HG02981 (cell line): ENCODE measurements at regions not wholly inside any gene's neighbourhood (a gene's known extent, or its start where the extent isn't known, plus 50 kb on each side); places are given as distances from the start of the nearest gene placed in this dataset.
"Not testable (repeated sequence)": the region's sequence is repeated elsewhere in the genome, so short reads cannot be mapped to it uniquely, and the experiment has no call there.

Experiments
- ATAC-seq: cut with Tn5 transposase; IDR thresholded peaks from one replicate; pipeline ENCODE4 v1.9.1; 2021; ENCODE audit warnings: mild to moderate bottlenecking, moderate library complexity; ENCODE audit not compliant: unreplicated experiment

DNA sequence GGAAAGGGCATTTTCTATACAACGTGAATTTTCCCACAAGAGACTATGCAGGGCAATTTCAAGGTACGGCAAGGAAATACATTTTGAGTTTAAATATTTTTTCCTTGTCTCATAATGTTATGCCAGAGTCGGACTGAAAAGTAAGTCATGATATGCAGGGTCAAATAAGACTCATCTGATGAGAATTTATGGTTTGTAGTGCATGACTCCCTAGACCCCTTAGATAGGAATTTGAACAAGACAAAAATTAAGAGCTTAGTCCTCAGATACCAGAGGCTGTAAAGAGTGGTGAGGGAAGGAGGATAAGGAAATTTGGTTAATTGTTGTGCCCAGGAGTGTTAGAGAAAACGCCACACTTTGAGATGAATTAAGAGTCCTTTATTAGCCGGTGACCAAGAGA is 616.6 kb downstream of the XPNPEP1 start:
- no peak for ATAC-seq

DNA sequence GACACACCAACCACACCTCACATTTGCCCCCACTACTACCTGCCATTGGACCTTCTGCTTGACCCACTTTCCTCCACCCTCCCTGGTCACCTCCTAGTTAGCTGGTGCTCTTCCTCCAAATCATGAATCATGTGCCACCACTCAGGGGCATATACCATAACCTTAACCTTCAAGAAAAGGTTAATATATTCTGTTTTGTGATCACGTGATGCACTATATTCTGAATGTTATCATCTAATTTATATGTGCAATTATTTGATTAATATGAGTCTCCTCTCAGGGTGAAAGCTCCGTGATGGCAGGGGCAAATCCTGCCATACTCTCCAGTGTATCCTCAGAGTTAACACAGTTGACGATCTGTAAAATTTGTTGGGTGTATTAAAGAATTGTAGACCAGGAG is 635.5 kb downstream of the XPNPEP1 start:
- ATAC-seq: no peak

DNA sequence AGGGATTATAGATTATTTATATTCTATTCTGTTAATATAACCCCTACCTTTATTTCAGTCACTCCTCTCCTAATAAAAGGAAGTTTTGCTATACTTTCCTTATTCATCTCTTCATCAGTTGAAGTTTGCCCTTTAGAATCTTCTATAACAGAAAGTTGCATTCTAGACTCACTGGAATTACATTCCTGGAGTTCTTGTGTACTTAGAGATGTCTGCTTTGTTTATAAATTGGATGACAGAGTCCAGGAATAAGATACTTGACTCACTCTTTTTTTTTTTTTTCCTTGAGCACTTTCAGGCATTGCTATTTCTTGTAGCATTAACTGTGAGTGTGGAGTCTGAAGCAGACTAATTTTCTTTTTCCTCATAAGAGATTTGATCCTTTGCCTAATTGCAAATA is 640.8 kb downstream of the XPNPEP1 start:
- no peak for ATAC-seq

DNA sequence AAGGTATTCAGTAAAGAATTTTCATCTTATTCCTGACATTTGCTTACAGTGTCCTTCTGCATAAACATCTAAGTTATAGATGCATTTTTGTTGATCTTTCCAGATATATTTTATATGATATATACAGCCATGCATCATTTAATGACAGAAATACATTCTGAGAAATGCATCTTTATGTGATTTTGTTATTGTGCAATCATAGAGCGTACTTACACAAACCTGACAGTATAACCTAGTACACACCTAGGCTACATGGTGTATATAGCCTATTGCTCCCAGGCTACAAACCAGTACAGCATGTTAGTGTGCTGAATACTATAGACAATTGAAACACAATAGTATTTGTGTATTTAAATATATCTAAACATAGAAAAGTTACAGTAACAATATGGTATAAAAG is 642.0 kb downstream of the XPNPEP1 start:
- no peak for ATAC-seq

DNA sequence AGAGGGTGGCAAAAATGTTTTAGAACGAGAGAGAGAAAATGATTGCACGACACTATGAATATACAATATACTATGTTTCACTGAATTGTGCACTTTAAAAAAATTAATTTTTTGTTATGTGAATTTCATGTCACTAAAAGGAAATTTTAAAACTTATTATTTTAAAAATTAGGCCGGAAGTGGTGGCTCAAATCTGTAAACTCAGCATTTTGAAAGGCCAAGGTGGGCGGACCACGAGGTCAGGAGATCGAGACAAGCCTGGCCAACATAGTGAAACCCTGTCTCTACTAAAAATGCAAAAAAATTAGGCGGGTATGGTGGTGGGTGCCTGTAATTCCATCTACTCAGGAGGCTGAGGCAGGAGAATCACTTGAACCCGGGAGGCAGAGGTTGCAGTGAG is 642.5 kb downstream of the XPNPEP1 start:
- no peak for ATAC-seq

DNA sequence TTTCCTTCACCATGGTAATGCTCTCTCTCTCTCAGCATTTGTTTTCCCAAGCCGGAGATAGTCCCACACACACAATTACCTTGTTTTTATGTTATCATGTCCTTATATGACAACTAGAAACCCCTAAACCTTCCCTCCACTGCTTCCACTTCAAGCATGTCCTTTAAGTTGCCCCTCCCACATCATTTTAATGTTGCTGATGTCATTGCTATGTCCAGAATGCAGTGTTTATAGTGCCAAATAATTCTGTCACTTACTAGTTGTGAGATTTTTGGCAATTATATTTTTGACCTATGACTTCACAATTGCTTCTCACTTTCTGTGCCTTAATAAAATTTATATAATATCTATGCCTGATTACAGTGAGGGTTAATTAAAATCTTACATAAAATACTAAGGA is 645.9 kb downstream of the XPNPEP1 start:
- no peak for ATAC-seq

DNA sequence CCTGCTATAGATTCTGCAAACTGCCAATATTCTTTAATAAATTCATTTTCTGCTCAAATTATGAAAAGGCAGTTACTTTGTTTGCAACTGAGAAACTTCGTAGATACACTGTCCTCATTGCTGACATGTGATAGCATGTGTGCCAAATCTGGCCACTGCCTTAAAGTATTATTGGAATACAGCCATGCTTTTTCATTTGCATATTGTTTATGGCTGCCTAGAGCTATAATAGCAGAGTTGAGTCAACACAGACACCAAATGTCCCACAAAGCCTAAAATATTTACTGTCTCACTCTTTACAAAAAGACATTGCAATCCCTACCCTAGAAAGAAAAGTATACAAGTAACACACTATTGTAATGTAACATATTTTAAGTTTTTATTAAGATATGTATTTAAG is 647.4 kb downstream of the XPNPEP1 start:
- no peak for ATAC-seq

DNA sequence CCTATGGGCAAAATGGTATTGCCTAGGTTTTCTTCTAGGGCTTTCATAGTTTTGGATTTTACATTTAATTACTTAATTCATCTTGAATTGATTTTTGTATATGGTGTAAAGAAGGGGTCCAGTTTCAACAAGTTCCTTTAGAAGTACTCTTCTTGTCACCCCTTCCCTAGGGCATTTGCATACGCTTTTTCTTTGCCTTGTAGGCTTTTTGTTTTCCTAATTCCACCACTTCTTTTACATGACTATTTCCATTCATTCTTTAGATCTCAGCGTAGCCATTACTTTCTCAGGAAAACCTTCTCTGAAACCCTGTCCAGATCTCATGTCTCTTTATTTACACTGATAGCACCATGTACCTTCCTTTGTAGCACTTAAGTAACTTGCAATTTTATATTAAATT is 648.6 kb downstream of the XPNPEP1 start:
- no peak for ATAC-seq

DNA sequence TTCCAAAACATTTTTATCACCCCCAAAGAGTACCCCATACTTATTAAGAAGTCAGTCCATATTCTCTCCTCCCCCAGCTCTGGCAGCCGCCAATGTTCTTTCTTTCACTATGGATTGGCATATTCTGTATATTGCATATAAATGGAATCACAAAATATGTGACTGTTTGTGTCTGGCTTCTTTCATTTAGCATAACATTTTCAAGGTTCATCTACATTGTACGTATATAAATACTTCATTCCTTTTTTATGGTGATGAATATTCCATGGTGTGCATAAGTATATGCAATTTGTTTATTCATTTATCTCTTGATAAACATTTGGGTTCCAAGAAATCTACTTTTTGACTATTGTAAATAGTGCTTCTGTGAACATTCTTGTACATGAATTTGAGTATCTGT is 653.1 kb downstream of the XPNPEP1 start:
- ATAC-seq: no peak

DNA sequence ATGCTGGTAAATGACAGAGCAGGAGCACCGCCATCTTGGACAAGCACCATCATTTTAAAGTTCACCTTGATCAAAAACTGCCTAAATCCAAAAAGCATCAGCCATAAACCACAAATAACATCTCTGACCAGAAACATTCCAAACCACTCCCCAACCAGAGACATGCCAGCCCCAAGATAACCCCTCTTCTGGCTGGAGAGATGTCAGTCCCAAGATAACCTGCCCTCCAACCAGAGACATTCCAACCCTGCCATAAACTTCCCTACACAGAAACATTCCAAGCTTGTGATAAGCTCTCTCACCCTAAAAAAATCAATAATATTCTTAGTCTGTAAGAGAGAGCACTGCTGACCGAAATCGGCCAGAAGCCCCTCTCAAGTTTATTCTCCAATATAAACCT is 659.3 kb downstream of the XPNPEP1 start:
- no peak for ATAC-seq

DNA sequence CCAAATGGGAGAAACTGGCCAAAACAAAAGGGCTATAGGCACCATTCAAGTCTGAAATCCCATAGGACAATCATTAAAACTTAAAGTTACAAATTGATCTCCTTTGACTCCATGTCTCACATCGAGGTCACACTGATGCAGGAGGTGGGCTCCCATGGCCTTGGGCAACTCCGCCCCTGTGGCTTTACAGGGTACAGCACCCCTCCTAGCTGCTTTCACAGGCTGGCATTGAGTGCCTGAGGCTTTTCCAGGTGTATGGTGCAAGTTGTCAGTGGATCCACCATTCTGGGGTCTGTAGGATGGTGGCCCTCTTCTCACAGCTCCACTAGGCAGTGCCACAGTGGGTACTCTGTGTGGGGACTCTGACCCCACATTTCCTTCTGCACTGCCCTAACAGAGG is 662.1 kb downstream of the XPNPEP1 start:
- ATAC-seq: no peak

DNA sequence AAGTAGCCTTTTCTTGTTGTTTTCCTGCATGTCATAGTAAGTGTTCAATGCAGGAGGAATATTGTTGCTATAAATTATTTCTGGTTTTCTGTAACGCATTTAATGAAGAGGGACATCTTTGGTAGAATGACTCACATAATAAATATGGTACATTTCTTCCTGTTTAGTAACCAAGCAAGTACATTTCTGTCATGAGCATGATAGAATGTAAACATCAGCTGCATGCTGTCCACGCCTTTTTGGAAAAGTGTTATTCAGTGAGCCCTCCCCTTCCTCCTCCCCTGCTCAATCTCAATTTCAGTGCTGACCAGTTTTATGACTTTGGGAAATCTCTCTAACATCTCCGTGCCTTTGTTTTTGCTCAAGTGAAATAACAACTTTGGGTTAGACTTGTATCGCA is 664.0 kb downstream of the XPNPEP1 start:
- no peak for ATAC-seq

DNA sequence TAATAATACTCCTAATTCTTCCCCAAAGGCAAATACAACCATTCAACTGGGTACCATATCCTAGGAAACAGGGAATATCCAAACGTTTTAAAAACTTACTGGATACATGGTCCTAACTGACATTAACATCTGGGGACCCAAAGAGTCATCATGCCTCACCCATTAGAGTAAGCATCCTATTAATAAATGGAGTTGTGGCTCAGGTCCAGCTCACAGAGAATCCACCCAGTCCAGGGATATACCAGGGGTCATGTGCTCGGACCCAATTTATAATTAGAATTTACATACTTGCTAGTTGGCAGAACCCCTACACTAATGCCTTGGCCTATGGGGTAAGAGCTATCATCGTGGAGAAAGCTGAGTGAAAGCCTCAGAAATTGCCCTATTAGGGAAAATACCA is 670.0 kb downstream of the XPNPEP1 start:
- no peak for ATAC-seq

DNA sequence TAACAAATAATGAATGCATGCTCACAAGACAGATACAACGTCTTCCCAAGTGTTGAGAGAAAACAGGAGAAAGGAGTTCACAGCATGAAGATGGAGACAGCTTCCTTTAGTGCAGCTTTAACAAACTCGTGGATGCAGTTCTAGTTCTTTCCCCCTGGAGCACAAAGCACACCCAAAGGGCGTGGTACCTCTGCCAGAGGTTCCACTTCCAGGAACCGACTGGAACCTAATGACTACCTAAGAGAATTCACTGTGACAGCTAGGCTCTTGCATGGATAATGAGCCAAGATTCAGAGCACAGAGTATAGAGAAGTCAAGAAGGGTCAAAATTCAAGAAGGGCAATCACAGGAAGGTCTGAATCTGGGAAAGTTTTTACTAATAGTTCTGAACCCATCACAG is 673.2 kb downstream of the XPNPEP1 start:
- no peak for ATAC-seq

DNA sequence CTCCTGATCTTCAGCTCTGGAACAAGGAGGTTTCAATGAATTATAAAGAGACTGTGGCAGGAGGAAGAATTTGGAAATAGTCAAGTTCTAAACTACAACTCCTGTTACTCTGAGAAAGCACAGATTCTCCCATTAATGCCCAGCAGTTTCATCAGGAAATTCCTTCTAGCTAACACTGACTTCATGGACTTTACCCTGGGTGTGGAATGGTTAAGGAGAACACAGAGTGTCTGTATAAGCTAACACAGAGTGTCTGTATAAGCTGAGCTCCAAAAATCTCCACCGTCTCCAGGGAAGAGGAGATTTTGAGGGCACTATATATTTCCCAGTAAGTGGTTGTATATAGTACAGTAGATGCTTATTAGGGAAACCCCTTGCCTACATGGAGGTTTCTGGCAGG is 675.5 kb downstream of the XPNPEP1 start:
- no peak for ATAC-seq

DNA sequence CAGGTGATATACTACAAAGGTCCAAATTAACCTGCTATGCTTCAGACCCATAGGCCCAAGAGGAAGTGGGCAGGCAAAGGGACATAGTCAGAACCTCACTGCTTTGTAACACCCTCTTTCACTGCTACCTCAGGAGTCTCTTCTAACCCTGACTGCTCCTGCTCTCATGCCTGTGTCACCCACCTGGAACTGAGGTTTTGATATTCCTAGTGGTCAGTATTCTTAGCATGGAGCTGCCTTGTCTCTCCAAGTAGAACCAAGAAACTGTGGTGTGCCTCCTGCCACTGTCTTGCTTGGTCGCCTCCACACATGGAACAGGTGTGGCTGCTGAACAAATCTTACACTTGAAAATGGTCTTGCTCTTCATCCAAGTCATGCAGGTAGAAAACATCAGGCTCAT is 677.5 kb downstream of the XPNPEP1 start:
- ATAC-seq: no peak

DNA sequence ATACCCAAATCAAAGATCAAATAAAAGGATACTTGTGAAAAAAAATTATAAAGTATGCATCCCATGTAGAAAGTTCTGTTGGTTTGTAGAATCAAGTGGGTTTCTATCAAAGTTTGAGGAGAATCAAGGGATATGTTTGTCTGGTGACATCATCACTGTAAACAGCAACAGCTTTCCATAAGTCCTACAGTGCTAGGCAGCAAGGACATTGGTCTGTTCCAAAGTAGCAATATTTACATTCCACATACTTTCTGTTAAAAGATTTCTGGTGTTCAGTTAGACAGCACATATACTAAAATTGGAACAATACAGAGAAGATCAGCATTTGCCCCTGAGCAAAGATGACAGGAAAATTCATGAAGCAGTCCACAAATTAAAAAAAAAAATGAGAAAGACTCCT is 683.9 kb downstream of the XPNPEP1 start:
- ATAC-seq: no peak

DNA sequence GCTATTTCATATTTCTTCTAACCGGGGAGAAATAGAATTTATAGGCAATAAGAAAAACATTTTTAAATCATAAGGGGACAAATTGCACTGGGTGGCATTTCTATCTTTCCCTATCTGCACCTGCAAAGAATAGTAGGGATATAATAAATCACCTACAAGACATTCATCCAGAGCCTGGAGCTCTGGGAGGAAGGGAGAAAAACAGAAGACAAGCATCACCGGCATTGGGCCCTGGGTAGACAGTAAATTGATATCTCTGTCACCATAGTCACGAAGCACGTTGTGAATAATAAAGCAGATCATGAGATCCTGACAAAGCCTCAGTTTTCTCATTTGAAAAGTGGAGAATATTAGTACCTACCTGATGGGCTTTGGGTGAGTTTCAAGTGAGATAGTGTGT is 685.6 kb downstream of the XPNPEP1 start:
- no peak for ATAC-seq

DNA sequence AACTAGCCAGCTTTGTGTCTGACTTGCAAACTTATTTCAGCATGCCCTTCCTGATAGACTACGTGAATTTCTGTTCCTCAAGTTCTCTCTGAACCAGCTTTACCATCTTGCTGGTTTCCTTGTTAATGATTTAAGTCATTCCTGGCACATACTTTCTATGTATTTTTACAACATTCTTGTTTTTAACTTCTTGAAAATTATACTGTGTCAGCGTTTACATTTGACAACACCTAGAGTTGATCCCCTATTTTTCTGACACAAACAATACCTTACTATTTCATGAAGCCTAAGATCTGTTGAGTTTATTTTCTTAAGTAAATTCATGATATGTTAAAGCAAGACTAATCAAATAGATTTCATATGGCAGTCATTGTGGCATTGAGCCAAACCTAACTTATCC is 686.3 kb downstream of the XPNPEP1 start:
- no peak for ATAC-seq

DNA sequence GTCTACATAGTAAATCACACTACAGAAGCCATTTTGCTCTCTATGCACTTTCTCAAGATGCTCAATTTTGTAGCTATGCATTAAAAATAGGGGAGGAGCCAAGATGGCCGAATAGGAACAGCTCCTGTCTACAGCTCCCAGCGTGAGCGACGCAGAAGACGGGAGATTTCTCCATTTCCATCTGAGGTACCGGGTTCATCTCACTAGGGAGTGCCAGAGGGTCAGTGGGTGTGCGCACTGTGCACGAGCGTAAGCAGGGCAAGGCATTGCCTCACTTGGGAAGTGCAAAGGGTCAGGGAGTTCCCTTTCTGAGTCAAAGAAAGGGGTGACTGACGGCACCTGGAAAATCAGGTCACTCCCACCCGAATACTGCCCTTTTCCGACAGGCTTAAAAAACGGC is 699.8 kb downstream of the XPNPEP1 start:
- ATAC-seq: not testable (repeated sequence)

DNA sequence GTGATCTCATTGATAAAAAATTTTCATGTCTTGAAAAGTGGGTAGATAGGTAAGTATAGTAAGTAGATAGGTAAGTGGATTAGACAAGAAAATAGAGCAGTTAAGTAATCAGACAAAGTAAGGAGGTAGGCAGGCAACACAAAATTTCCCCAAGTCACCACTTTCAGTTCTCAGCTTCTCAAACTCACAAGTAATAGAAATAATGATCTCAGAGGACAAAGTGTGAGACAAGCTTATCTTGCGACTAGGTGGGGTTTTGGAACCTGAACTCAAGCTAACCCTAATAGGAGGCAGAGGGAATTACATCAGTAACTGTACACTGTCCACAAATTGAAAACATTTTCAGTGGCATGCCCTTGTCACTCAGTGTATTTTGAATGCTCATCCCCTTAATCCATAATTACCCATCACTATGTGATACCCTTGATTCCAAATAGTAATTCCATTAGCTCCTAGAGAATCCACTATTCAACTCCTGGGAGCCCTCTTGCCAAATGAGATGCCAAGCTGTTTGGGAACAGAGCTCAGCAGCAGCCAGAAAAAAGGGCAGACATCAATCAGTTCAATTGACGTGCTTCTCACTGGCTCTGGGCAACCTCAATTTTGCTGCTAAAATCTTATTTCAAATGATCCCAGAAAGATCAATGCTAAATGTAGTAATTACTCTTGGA is 703.2 kb downstream of the XPNPEP1 start:
- ATAC-seq: no peak

DNA sequence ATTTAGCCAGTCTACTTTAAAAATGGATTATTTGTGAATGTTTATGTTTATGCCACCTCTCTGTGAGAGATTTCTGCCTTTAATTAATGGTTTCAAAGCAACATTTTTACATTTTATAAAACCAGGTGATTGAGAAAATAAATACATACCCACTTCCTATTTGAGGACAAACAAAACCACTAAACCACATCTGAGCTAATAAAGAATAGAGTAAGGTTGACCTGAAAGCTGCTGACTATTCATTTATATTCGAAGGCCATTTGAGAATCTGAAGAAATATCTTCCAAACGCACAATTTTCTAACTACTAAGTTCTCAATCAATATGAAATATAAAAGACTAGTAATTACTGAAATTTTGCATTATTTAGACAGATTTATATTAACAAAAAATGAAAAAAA is 705.1 kb downstream of the XPNPEP1 start:
- ATAC-seq: no peak

DNA sequence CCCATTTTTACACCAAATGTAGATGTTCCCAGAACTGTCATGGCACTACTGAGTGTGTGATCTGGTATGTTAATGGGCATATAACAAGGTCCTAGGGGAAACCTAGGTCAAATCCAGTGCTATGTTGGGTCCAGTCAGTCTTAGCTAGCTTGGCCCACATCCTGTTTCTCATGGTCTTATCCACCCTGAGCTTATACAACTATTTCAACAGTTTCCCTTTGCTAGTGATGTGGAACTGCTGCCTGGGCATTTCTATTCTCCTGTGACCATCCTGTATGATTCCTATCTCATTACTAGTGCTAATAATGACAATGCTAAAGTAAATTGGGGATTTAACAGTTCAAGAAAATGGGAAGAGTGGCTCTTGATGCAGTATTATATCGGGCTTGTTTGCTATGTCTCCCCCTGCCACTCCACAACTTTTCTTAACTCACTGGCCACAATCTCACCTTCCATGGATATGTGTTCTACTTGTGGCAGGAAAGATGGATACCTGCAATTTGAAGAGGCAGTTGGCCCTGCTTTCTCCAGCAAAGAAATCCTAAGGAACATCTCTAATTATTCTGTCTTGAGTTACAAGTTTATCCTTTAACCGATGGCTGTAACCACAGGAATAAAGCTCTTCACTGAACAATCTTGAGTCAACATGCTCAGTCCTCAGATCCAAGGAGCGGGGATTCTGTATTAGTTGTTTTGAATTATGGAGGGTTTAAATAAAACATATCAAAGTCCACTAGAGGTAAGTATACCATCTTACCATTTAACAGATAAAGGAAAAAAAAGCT is 707.8 kb downstream of the XPNPEP1 start:
- ATAC-seq: no peak
